BJ (cell line): ENCODE measurements at regions not wholly inside any gene's neighbourhood (a gene's known extent, or its start where the extent isn't known, plus 50 kb on each side); places are given as distances from the start of the nearest gene placed in this dataset.

ENCODE experiments used
- CTCF ChIA-PET: fragments of 350-600 bp; formaldehyde crosslinking; extraction: SDS; loops from one replicate; lab custom pipeline; 2021; ENCODE audit warnings: antibody characterized with exemption, inconsistent platforms; lab: Yijun Ruan, JAX
- POLR2A ChIA-PET: fragments of 300-600 bp; sonication (Branson Sonifier 250); formaldehyde crosslinking; extraction: SDS; loops from one replicate; lab custom pipeline; 2021; ENCODE audit warnings: antibody characterized with exemption; lab: Charles Lee
- DNase-seq: peaks from one replicate; pipeline ENCODE4 v3.0.0-alpha.2; 2011; ENCODE audit warnings: low read depth
- H3K27me3 ChIP-seq: 2 replicates; pipeline ENCODE4 v1.6.0; 2011; ENCODE audit warnings: low read length; ENCODE audit not compliant: control insufficient read depth, insufficient read depth
- H3K36me3 ChIP-seq: 2 replicates; pipeline ENCODE4 v1.5.1; 2011; ENCODE audit warnings: low read length; ENCODE audit not compliant: control insufficient read depth, insufficient read depth
- H3K4me3 ChIP-seq: 2 replicates; pipeline ENCODE4 v1.5.1; 2011; ENCODE audit warnings: low read depth, mild to moderate bottlenecking, control low read depth, low read length
- CTCF ChIP-seq: IDR thresholded peaks from 2 replicates; pipeline ENCODE4 v1.5.1; 2011; ENCODE audit warnings: low read depth, mild to moderate bottlenecking, control low read depth, inconsistent platforms, low read length, moderate library complexity; ENCODE audit not compliant: insufficient read depth

DNA sequence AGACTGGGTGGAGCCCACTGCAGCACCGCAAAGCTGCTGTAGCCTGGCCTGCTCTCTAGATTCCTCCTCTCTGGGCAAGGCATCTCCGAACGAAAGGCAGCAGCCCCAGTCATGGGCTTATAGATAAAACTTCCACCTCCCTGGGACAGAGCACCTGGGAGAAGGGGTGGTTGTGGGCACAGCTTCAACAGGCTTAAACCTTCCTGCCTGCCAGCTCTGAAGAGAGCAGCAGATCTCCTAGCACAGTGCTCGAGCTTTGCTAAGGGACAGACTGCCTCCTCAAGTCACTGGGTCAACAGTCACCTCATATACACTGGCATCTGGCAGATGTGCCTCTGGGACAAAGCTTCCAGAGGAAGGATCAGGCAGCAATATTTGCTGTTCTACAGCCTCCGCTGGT lies 117.3 kb downstream of the EHF start:
- DNase-seq = no peak
- CTCF ChIA-PET = no interaction called here
- no peak for TF ChIP-seq CTCF
- POLR2A ChIA-PET = no interaction called here
- H3K27me3 ChIP-seq = 0 out of 2 replicates have a peak, but pooled peaks cover 2% of the 10 kb centered on the region
- no peak overlapping the region for H3K4me3 ChIP-seq
- H3K36me3 ChIP-seq = no peaks in the 10 kb centered on the region

- POLR2A ChIA-PET = no interaction called here
- DNase-seq = no peak
- TF ChIP-seq CTCF = no peak
- CTCF ChIA-PET = no interaction called here
- Histone ChIP-seq H3K4me3 (no peak overlapping the region), H3K27me3 (peaks cover 2% of the 10 kb centered on the region; the same call in 1 of the 2 replicates), H3K36me3 (no peaks in the 10 kb centered on the region)
Measured at GRCh38 chr11:34732831-34733230, 111.9 kb downstream of the EHF start.

DNA sequence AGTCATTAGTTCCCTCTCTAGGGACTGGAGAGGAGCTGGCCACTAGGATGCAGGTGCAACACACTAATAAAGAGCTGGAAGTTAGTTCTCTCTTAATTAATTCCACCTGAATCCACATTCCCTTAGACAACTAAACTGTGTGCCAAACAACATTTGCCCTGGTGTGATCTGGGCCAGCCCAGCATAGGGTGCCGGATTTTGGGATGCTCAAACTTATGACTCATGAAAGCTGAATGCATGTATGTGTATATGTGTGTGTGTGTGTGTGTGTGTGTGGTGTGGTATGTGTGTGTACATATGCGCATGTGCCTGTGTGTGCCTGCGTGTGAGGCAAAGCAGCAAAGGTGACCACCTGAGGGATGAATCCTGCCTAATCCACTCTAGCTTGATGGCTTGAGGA lies 110.7 kb downstream of the EHF start:
- POLR2A ChIA-PET = no interaction called here
- H3K36me3 ChIP-seq = no peaks in the 10 kb centered on the region
- no peak for DNase-seq

DNA sequence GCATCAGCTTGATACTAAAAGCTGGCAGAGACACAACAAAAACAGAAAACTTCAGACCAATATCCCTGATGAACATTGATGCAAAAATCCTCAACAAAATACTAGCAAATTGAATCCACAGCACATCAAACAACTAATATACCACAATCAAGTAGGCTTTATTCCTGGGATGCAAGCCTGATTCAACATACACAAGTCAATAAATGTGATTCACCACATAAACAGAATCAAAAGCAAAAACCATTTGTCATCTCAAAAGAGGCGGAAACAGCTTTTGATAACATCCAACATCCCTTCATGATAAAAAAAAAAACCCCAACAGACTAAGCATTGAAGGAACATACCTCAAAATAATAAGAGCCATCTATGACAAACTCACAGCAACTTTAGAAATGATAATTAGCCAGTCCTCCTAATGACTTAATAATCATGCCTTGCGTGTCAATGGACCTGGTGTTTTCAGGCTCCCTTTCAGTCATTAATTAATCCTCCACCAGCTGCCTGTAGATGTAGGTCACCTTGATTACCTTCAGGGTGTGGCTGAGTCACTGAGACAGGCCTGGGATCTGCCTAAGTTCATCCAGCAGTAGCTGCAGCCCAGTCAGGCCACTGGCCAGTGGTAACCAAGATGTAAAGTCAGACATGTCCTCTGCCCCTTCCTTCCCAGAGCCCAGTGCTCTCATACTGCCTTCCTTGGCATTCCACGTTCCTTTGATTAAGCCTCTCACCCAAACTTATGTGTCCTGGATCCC lies 109.8 kb downstream of the EHF start:
- CTCF ChIA-PET = no interaction called here
- H3K4me3 ChIP-seq = no peak overlapping the region
- H3K27me3 ChIP-seq = peaks cover 2% of the 10 kb centered on the region; the same call in 1 of the 2 replicates
- TF ChIP-seq CTCF = no peak
- POLR2A ChIA-PET = no interaction called here
- no peaks in the 10 kb centered on the region for H3K36me3 ChIP-seq
- DNase-seq = no peak

More for the DNA sequence above, 110.7 kb downstream of the EHF start:
- H3K4me3 ChIP-seq = no peak overlapping the region
- CTCF ChIA-PET = interaction anchor here (1.5 kb wide), 1 partner anchor 145 kb away, joined by 3 read pairs; no protein-coding TSS in a partner anchor
- H3K27me3 ChIP-seq = peaks cover 2% of the 10 kb centered on the region; the same call in 1 of the 2 replicates
- TF ChIP-seq CTCF = no peak

GRCh38 chr11:34728609-34729008 lies 107.7 kb downstream of the EHF start:
- DNase-seq = no peak
- ChIA-PET POLR2A (no interaction called here), CTCF (no interaction called here)
- Histone ChIP-seq H3K36me3 (no peaks in the 10 kb centered on the region), H3K27me3 (peaks cover 2% of the 10 kb centered on the region; the same call in 1 of the 2 replicates), H3K4me3 (no peak overlapping the region)
- TF ChIP-seq CTCF = no peak
